ENCODE measurements at regions not wholly inside any gene's neighbourhood (a gene's known extent, or its start where the extent isn't known, plus 50 kb on each side); places are given as distances from the start of the nearest gene placed in this dataset.
"Not testable (repeated sequence)": the region's sequence is repeated elsewhere in the genome, so short reads cannot be mapped to it uniquely, and the experiment has no call there.

GRCh38 chr6:115159733-115160132 is 816.9 kb upstream of the HS3ST5 start:
- no peak for TF ChIP-seq CTCF (IDR thresholded peaks at IDR 0.05)
- Mint-ChIP-seq H3K4me1 (ENCODE audit: low read depth) (no peaks in the 10 kb centered on the region), H3K4me3 (no peak overlapping the region), H3K27me3 (ENCODE audit: insufficient read depth) (no peaks in the 10 kb centered on the region; the same call in 1 of the 2 replicates), H3K9me3 (peaks cover 51% of the 10 kb centered on the region), H3K36me3 (ENCODE audit: low read depth) (0 out of 2 replicates have a peak, but pooled peaks cover 4% of the 10 kb centered on the region), H3K27ac (no peak overlapping the region)
- no peak for DNase-seq

GRCh38 chr6:115137910-115138309 is 795.1 kb upstream of the HS3ST5 start:
- Mint-ChIP-seq H3K27ac (no peak overlapping the region), H3K9me3 (peaks cover 29% of the 10 kb centered on the region), H3K4me1 (ENCODE audit: low read depth) (no peaks in the 10 kb centered on the region), H3K4me3 (no peak overlapping the region), H3K36me3 (ENCODE audit: low read depth) (no peaks in the 10 kb centered on the region), H3K27me3 (ENCODE audit: insufficient read depth) (no peaks in the 10 kb centered on the region)
- no peak for TF ChIP-seq CTCF (IDR thresholded peaks at IDR 0.05)
- no peak for DNase-seq

- Mint-ChIP-seq H3K36me3 (ENCODE audit: low read depth) (no peaks in the 10 kb centered on the region), H3K27ac (no peak overlapping the region), H3K9me3 (peaks cover 24% of the 10 kb centered on the region), H3K4me1 (ENCODE audit: low read depth) (no peaks in the 10 kb centered on the region), H3K27me3 (ENCODE audit: insufficient read depth) (no peaks in the 10 kb centered on the region), H3K4me3 (no peak overlapping the region)
- no peak for TF ChIP-seq CTCF (IDR thresholded peaks at IDR 0.05)
- DNase-seq = no peak
Observed at GRCh38 chr6:115133790-115134189, 791.0 kb upstream of the HS3ST5 start.

- Mint-ChIP-seq H3K27ac (no peak overlapping the region), H3K36me3 (ENCODE audit: low read depth) (no peaks in the 10 kb centered on the region), H3K4me3 (no peak overlapping the region), H3K9me3 (peaks cover 13% of the 10 kb centered on the region), H3K27me3 (ENCODE audit: insufficient read depth) (no peaks in the 10 kb centered on the region), H3K4me1 (ENCODE audit: low read depth) (no peaks in the 10 kb centered on the region)
- TF ChIP-seq CTCF (IDR thresholded peaks at IDR 0.05) = no peak
- no peak for DNase-seq
Observed at GRCh38 chr6:115131709-115132490, 789.1 kb upstream of the HS3ST5 start.

GRCh38 chr6:115121513-115121912 is 778.7 kb upstream of the HS3ST5 start:
- DNase-seq; H3K27me3 Mint-ChIP-seq (ENCODE audit: insufficient read depth); H3K36me3 Mint-ChIP-seq (ENCODE audit: low read depth); H3K4me3 Mint-ChIP-seq; H3K4me1 Mint-ChIP-seq (ENCODE audit: low read depth); H3K27ac Mint-ChIP-seq: not testable (repeated sequence)
- peaks cover 17% of the 10 kb centered on the region for H3K9me3 Mint-ChIP-seq

- Mint-ChIP-seq H3K27me3 (ENCODE audit: insufficient read depth) (no peaks in the 10 kb centered on the region; the same call in 1 of the 2 replicates), H3K27ac (no peak overlapping the region), H3K36me3 (ENCODE audit: low read depth) (peaks cover 5% of the 10 kb centered on the region; the same call in 1 of the 2 replicates), H3K4me3 (no peak overlapping the region), H3K4me1 (ENCODE audit: low read depth) (no peaks in the 10 kb centered on the region), H3K9me3 (peaks cover 17% of the 10 kb centered on the region)
- TF ChIP-seq CTCF (IDR thresholded peaks at IDR 0.05) = no peak
- DNase-seq = no peak
Observed at GRCh38 chr6:115120391-115120790, 777.6 kb upstream of the HS3ST5 start.

Measured in HFFc6 (cell line).